HG03571 (cell line): ENCODE measurements at regions not wholly inside any gene's neighbourhood (a gene's known extent, or its start where the extent isn't known, plus 50 kb on each side); places are given as distances from the start of the nearest gene placed in this dataset.
"Not testable (repeated sequence)": the region's sequence is repeated elsewhere in the genome, so short reads cannot be mapped to it uniquely, and the experiment has no call there.

Source experiments
- ATAC-seq: cut with Tn5 transposase; IDR thresholded peaks from one replicate; pipeline ENCODE4 v1.9.1; 2021; ENCODE audit not compliant: unreplicated experiment

GRCh38 chr5:125950012-125950615 is 473.1 kb upstream of the GRAMD2B start:
- no peak for ATAC-seq

GRCh38 chr5:125961150-125961549 is 462.1 kb upstream of the GRAMD2B start:
- peak; percentile 99 for ATAC-seq

DNA sequence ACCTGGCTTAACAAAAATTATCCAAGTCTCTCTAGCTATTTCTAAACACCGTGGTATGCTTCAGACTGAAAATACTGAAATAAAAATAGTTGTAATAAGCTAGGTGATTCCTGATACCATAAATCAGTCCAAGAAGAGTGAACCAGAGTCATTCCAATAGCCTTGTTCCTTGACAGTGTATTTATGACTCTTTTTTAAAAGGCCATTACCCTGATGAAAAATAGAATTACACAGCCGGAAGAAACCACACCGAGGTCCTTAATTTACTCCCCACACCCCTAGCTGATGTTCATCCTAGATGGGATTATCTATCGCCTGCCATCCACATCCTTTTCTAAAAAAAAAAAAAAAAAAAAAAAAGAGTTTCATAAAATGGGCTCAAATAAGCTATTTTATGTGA is 457.6 kb upstream of the GRAMD2B start:
- ATAC-seq: no peak

DNA sequence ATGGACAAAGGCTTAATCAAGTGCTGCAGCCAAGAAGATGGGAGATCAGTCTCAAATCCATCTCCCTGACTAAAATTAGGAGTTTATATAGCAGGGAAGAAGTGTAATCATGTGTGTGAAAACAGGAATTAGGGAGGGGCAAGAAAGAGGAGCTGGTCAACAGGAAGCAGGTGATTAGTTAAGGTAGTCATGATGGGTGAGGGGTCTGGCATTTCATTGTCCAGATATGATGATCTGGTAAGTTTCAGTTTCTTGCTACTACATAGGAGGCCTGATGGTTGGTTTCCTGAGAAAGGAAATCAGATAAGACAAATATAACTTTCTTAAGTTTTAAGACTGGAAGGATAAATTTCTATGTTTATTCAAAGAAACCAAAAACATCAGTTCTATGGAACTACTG is 455.6 kb upstream of the GRAMD2B start:
- ATAC-seq: no peak

- no peak for ATAC-seq
These were observed 454.0 kb upstream of the GRAMD2B start for GRCh38 chr5:125969011-125969813.

GRCh38 chr5:125969814-125970171 is 453.4 kb upstream of the GRAMD2B start:
- no peak for ATAC-seq

GRCh38 chr5:125970631-125971307 is 452.4 kb upstream of the GRAMD2B start:
- ATAC-seq: no peak

GRCh38 chr5:125972706-125973105 is 450.5 kb upstream of the GRAMD2B start:
- no peak for ATAC-seq

- no peak for ATAC-seq
These were observed 448.5 kb upstream of the GRAMD2B start for GRCh38 chr5:125974679-125975078.

DNA sequence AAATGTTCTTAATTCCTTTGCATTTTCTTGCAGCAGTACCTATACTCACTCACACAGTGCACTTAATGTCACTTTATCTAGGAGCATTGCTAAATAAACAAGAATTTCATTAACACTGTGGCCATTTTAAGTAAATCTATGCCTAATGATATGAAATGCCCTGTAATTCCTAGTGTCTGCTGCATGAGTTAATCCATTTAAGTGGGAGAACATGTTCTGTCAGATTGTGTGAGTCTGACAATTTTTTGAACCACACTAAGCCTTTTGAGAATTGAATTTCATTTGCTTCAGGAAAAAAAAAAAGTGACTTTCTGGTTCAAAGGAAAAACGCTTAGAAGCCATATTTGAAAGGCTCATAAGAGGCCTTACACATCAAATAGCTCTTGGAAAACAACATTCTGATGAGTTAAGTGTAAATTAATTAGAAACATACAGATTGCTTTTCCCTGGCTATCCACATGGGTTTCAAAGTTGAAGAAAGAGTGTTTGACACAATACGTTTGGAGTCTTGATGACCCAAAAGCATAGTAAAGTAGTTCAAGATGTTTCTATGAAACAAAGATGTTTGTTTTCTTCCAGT is 446.7 kb upstream of the GRAMD2B start:
- no peak for ATAC-seq

DNA sequence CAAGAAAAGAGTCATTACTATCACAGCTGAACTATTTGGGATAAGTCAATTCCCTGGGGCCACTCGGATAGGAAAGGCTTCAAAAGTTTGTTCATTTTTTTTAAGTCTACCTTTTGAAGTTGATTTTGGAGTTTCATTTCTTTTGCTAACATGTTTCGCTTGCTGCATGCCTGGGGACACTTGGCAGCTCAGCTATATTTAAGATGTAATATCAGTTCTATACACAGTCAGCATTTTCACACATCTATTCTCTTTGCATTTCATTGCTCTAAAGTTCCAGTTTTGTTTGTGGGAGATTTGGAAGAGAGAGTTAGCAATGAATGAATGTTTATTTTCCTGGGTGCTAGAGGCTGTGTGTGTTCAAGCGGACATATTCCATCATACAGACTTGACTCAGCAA is 445.2 kb upstream of the GRAMD2B start:
- ATAC-seq: no peak

DNA sequence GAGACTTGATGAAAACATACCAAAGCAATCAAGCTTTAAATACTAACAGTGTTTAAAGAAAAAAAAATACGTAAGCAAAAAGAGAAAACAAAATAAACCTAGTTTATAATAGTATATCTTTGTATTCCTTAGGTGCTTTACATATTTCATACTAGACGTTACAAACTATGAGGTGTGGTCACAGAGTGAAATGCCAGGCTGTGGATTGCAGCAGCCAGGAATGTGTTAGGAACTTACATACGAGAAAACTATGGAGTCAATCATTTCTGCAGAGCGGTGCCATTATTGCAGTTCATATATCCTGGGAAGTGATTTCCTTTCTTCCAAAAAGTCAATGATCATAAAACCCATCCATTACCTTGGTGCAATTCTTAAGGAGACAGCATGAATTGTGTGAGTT is 443.6 kb upstream of the GRAMD2B start:
- no peak for ATAC-seq

GRCh38 chr5:125981016-125981415 is 442.2 kb upstream of the GRAMD2B start:
- ATAC-seq: no peak

DNA sequence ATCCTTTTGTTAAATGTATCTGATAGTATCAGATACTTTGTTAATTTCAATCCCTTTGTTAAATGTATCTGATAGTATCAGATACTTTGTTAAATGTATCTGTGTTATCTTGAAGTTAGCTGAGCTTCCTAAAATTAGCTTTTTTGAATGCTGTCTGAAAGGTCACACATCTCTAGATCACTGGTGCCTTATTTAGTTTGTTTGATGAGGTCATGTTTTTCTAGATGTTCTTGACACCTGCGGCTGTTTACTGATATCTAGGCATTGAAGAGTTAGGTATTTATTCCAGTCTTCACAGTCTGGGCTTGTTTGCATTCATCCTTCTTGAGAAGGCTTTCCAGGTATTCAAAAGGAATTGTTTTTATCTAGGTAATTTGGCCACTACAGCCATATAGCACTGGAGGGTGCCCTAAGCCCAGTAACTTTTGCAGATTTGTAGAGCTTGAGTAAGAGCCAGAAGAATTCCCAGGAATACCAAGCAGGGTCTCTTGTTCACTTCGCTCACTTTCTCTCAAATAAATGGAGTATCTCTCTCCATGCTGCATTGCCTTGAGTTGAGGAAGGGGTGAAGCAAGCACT is 435.4 kb upstream of the GRAMD2B start:
- ATAC-seq: no peak

DNA sequence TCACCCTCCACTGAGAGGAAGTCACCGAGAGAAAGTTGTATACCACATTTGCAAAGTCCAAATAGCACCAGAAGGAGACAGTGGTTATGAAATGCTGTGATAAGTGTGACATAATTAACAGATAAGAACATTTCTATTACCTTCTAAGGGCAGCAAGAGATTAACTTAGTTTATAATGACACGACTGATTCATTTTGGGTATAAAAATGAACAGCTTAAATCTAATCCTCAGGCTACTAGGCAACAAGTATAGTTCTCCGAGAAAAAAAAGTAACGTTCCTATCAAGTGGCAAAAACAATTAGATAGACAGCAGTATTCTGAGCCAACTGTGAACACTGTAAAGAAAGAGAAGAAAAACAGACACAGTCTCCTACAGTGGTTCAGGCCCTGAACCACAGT is 431.2 kb upstream of the GRAMD2B start:
- no peak for ATAC-seq

DNA sequence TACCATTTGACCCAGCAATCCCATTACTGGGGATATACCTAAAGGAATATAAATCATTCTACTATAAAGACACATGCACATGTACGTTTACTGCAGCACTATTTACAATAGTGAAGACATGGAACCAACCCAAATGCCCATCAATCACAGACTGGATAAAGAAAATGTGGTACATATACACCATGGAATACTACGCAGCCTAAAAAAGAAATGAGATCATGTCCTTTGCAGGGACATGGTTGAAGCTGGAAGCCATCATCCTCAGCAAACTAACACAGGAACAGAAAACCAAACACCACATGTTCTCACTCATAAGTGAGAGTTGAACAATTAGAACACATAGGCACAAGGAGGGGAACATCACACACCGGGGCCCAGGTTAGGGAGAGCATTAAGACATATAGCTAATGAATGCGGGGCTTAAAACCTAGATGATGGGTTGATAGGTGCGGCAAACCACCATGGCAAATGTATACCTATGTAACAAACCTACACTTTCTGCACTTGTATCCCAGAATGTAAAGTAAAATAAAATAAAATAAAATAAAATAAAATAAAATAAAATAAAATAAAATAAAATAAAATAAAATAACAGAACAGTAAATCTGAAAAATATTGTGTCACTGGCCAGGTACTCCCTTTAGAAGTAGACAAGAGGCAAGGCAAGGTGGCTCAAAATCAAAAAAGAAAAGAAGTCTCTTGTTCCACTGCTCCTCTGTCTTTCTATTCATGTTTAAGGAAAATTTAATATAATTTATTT is 423.8 kb upstream of the GRAMD2B start:
- not testable (repeated sequence) for ATAC-seq

DNA sequence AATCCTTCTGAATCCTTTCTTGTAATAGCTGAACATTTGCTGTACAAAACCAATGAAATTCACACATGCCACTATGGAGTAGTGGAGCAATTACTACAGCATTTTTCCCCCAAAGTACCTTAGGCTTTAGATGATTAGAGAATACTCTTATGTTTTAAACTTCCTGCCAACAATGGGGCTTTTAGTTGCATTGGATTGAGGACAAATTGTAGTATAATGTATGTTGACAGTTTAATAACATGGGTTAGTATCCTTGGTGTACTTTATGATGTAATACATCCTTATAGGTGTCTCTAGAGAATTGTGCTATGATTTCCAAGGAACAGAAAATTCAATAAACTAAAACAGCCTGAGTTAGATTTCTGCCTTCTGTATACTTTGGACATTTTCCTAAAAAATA is 422.7 kb upstream of the GRAMD2B start:
- ATAC-seq: no peak

DNA sequence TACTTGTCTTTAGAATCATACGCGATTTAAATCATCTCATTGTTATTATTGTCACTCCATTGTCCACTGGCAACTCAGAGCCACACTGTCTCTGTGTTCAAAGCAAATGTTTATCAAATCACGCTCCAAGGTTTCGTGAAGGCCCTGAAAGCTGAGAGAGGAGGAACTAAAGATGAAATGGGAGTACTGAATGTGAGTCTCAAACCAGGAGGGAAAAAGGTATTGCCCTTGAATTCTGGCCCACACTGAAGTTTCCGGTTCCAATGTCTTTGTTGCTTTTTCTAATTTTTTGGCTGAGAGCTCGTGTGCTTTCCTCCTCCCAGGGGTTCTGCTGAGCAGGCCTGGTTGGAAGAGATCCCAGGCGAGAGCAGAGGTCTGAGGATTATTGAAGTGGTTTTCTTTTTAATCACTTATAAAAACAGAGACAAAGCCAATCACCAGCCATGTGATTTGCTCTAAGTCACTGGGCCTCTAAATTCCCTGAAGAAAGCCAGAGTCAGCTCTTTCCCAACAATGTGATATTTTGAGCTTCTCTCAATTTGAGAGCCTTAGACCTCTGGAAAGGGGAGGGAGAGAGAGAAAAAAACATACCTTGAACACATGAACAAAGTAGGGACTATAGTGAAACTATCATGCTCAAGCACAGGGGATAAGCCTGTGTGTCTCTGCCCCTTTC is 420.8 kb upstream of the GRAMD2B start:
- no peak for ATAC-seq

GRCh38 chr5:126003309-126003708 is 419.9 kb upstream of the GRAMD2B start:
- no peak for ATAC-seq

GRCh38 chr5:126004636-126005035 is 418.6 kb upstream of the GRAMD2B start:
- no peak for ATAC-seq
